PC-9 (cell line): ENCODE measurements at regions not wholly inside any gene's neighbourhood (a gene's known extent, or its start where the extent isn't known, plus 50 kb on each side); places are given as distances from the start of the nearest gene placed in this dataset.

Experiments used
- BruUV-seq: library from RNA; stranded (reverse); fragments of 400-500 nt; replicated peaks from 2 replicates; lab custom pipeline; 2021; lab: Mats Ljungman, UMichigan
- CTCF ChIA-PET: fragments of 300-600 bp; sonication (Branson Sonifier 250); formaldehyde crosslinking; loops from one replicate; lab custom pipeline; 2022; ENCODE audit warnings: antibody characterized with exemption; lab: Charles Lee
- POLR2A ChIA-PET: fragments of 300-600 bp; sonication (Branson Sonifier 250); formaldehyde crosslinking; loops from one replicate; lab custom pipeline; 2022; ENCODE audit warnings: antibody characterized with exemption; ENCODE audit not compliant: unreplicated experiment; lab: Charles Lee
- DNase-seq, 2 experiments: peaks; one replicate each; pipeline versions ENCODE4 v3.0.0 to v3.0.0-alpha.2; 2015 to 2022; ENCODE audit warnings: mixed read lengths in 1 of 2
- H2AFZ ChIP-seq: fragments of 200-600 bp; sonication (generic); 2 replicates; pipeline ENCODE4 v1.8.1; 2017; ENCODE audit warnings: antibody characterized with exemption
- H3F3A ChIP-seq: fragments of 200-600 bp; sonication (generic); 2 replicates; pipeline ENCODE4 v1.8.1; 2017; ENCODE audit warnings: antibody characterized with exemption, mild to moderate bottlenecking, low read depth; ENCODE audit not compliant: insufficient read depth
- H3K27ac ChIP-seq: fragments of 200-600 bp; sonication (generic); 2 replicates; pipeline ENCODE4 v1.6.1; 2016; ENCODE audit warnings: mixed run types
- H3K27me3 ChIP-seq: fragments of 200-600 bp; sonication (generic); 2 replicates; pipeline ENCODE4 v1.6.1; 2016; ENCODE audit warnings: low read depth, mixed run types; ENCODE audit not compliant: insufficient read depth
- H3K36me3 ChIP-seq: fragments of 200-600 bp; sonication (generic); 2 replicates; pipeline ENCODE4 v1.6.1; 2016; ENCODE audit warnings: low read depth, mixed run types
- H3K4me1 ChIP-seq: fragments of 200-600 bp; sonication (generic); replicated peaks from 2 replicates; pipeline ENCODE4 v1.6.1; 2016; ENCODE audit warnings: mixed run types; ENCODE audit not compliant: insufficient read depth
- H3K4me2 ChIP-seq: fragments of 200-600 bp; sonication (generic); 2 replicates; pipeline ENCODE4 v1.6.1; 2017; ENCODE audit warnings: mixed run types
- H3K4me3 ChIP-seq: fragments of 200-600 bp; sonication (generic); 2 replicates; pipeline ENCODE4 v1.6.1; 2016; ENCODE audit warnings: mixed run types
- H3K79me2 ChIP-seq: fragments of 200-600 bp; sonication (generic); 2 replicates; pipeline ENCODE4 v1.6.1; 2017; ENCODE audit warnings: low read depth, mixed run types
- H3K9me2 ChIP-seq: fragments of 200-600 bp; sonication (generic); 2 replicates; pipeline ENCODE4 v1.8.1; 2017; ENCODE audit warnings: mild to moderate bottlenecking; ENCODE audit not compliant: insufficient read depth
- H3K9me3 ChIP-seq: fragments of 200-600 bp; sonication (generic); 2 replicates; pipeline ENCODE4 v1.8.1; 2016; ENCODE audit warnings: low read depth; ENCODE audit not compliant: insufficient read depth
- H4K20me1 ChIP-seq: fragments of 200-600 bp; sonication (generic); 2 replicates; pipeline ENCODE4 v1.8.1; 2017; ENCODE audit not compliant: insufficient read depth
- CTCF ChIP-seq: fragments of 200-600 bp; sonication (generic); conservative IDR thresholded peaks from 2 replicates; pipeline ENCODE4 v1.6.1; 2017; ENCODE audit warnings: mixed run types, antibody characterized with exemption, mild to moderate bottlenecking, moderate library complexity
- EZH2 ChIP-seq: fragments of 200-600 bp; sonication (generic); IDR thresholded peaks from 2 replicates; pipeline ENCODE4 v1.8.0; 2017; ENCODE audit warnings: antibody characterized with exemption, low read depth
- intact Hi-C: fragments of 100-400 bp; cut with micrococcal nuclease; formaldehyde crosslinking; loops from one replicate; pipeline ENCODE4 v1.10.0; 2022; ENCODE audit not compliant: unreplicated experiment

- H3K27ac ChIP-seq = no peak overlapping the region
- H3K9me3 ChIP-seq = no peaks in the 10 kb centered on the region
- no peaks in the 10 kb centered on the region for H3K4me1 ChIP-seq
- no peaks in the 10 kb centered on the region for H3K9me2 ChIP-seq
- no peaks in the 10 kb centered on the region for H3K79me2 ChIP-seq
- H3K27me3 ChIP-seq = peaks cover 16% of the 10 kb centered on the region
- no peaks in the 10 kb centered on the region for H3K36me3 ChIP-seq
- no peaks in the 10 kb centered on the region for H3F3A ChIP-seq
- no TSS peak for BruUV-seq
- POLR2A ChIA-PET = no interaction called here
- TF ChIP-seq CTCF (no peak), EZH2 (no peak)
- no peak overlapping the region for H3K4me2 ChIP-seq
- CTCF ChIA-PET = no interaction called here
- H4K20me1 ChIP-seq = no peaks in the 10 kb centered on the region
- H3K4me3 ChIP-seq = no peak overlapping the region
- intact Hi-C loops = no loop called here
- DNase-seq = no peak
- no peak overlapping the region for H2AFZ ChIP-seq
These were observed 267.3 kb downstream of the MYCN start for GRCh38 chr2:16207611-16208010.

- no peak overlapping the region for H3K4me2 ChIP-seq
- BruUV-seq = no TSS peak
- H3K27me3 ChIP-seq = peaks cover 16% of the 10 kb centered on the region
- H3K36me3 ChIP-seq = no peaks in the 10 kb centered on the region
- no peaks in the 10 kb centered on the region for H4K20me1 ChIP-seq
- no peak overlapping the region for H3K4me3 ChIP-seq
- no peaks in the 10 kb centered on the region for H3K9me3 ChIP-seq
- no peaks in the 10 kb centered on the region for H3K9me2 ChIP-seq
- DNase-seq = no peak
- H3F3A ChIP-seq = no peaks in the 10 kb centered on the region
- H2AFZ ChIP-seq = no peak overlapping the region
- no peak for TF ChIP-seq CTCF
- ChIA-PET CTCF (no interaction called here), POLR2A (no interaction called here)
- intact Hi-C loops = no loop called here
- H3K27ac ChIP-seq = no peak overlapping the region
- no peaks in the 10 kb centered on the region for H3K4me1 ChIP-seq
- no peaks in the 10 kb centered on the region for H3K79me2 ChIP-seq
These were observed 266.8 kb downstream of the MYCN start for GRCh38 chr2:16207151-16207550.

- no peaks in the 10 kb centered on the region for H3K79me2 ChIP-seq
- POLR2A ChIA-PET = no interaction called here
- TF ChIP-seq CTCF (no peak), EZH2 (no peak)
- H2AFZ ChIP-seq = no peak overlapping the region
- intact Hi-C loops = no loop called here
- no peak overlapping the region for H3K4me2 ChIP-seq
- DNase-seq = no peak
- H3K4me3 ChIP-seq = no peak overlapping the region
- H3K4me1 ChIP-seq = no peaks in the 10 kb centered on the region
- no peaks in the 10 kb centered on the region for H3K9me3 ChIP-seq
- H4K20me1 ChIP-seq = no peaks in the 10 kb centered on the region
- BruUV-seq = no TSS peak
- H3K27me3 ChIP-seq = peaks cover 16% of the 10 kb centered on the region
- H3K27ac ChIP-seq = no peak overlapping the region
- CTCF ChIA-PET = no interaction called here
- H3K9me2 ChIP-seq = no peaks in the 10 kb centered on the region
- no peaks in the 10 kb centered on the region for H3F3A ChIP-seq
- no peaks in the 10 kb centered on the region for H3K36me3 ChIP-seq
These were observed 266.0 kb downstream of the MYCN start for GRCh38 chr2:16206191-16206944.
